Inflammatory macrophage treated with lipopolysaccharide for 1 hour (primary cell): ENCODE measurements at regions not wholly inside any gene's neighbourhood (a gene's known extent, or its start where the extent isn't known, plus 50 kb on each side); places are given as distances from the start of the nearest gene placed in this dataset.
"Not testable (repeated sequence)": the region's sequence is repeated elsewhere in the genome, so short reads cannot be mapped to it uniquely, and the experiment has no call there.

Experiments
- DNase-seq, 2 donors: peaks; one replicate each; pipeline ENCODE4 v3.0.0-alpha.2; 2020 to 2022

GRCh38 chr5:17367256-17367840 is 130.7 kb upstream of the TAF11L2 start:
- no peak for DNase-seq

- no peak for DNase-seq
Observed at GRCh38 chr5:17370651-17371050, 127.4 kb upstream of the TAF11L2 start.

- DNase-seq: no peak
Observed at GRCh38 chr5:17373406-17373805, 124.6 kb upstream of the TAF11L2 start.

GRCh38 chr5:17373814-17374556 is 124.0 kb upstream of the TAF11L2 start:
- no peak for DNase-seq

GRCh38 chr5:17374973-17375742 is 122.9 kb upstream of the TAF11L2 start:
- DNase-seq: no peak

GRCh38 chr5:17375886-17376285 is 122.1 kb upstream of the TAF11L2 start:
- not testable (repeated sequence) for DNase-seq

GRCh38 chr5:17378346-17378997 is 119.6 kb upstream of the TAF11L2 start:
- DNase-seq: no peak

GRCh38 chr5:17379100-17379951 is 118.7 kb upstream of the TAF11L2 start:
- no peak for DNase-seq

- peak; percentile 77 to 83 for DNase-seq
Observed at GRCh38 chr5:17381932-17382331, 116.1 kb upstream of the TAF11L2 start.

GRCh38 chr5:17383526-17383925 is 114.5 kb upstream of the TAF11L2 start:
- no peak for DNase-seq

- DNase-seq: no peak
Observed at GRCh38 chr5:17384181-17384580, 113.8 kb upstream of the TAF11L2 start.

- DNase-seq: no peak
Observed at GRCh38 chr5:17388717-17389116, 109.3 kb upstream of the TAF11L2 start.

GRCh38 chr5:17394086-17394485 is 103.9 kb upstream of the TAF11L2 start:
- DNase-seq: no peak

- no peak for DNase-seq
Observed at GRCh38 chr5:17395106-17395880, 102.7 kb upstream of the TAF11L2 start.

- no peak for DNase-seq
Observed at GRCh38 chr5:17396247-17396646, 101.8 kb upstream of the TAF11L2 start.

- DNase-seq: no peak
Observed at GRCh38 chr5:17398431-17398830, 99.6 kb upstream of the TAF11L2 start.

GRCh38 chr5:17398866-17399835 is 98.9 kb upstream of the TAF11L2 start:
- DNase-seq: no peak

GRCh38 chr5:17399931-17400330 is 98.1 kb upstream of the TAF11L2 start:
- DNase-seq: peak; percentile 17 to 28

- DNase-seq: peak in 1 of 2 donors; percentile 30
Observed at GRCh38 chr5:17400724-17401469, 97.1 kb upstream of the TAF11L2 start.
